GM10248 (cell line): ENCODE measurements at regions not wholly inside any gene's neighbourhood (a gene's known extent, or its start where the extent isn't known, plus 50 kb on each side); places are given as distances from the start of the nearest gene placed in this dataset.

Source experiments
- CTCF ChIA-PET: fragments of 300-600 bp; sonication (Branson Sonifier 250); formaldehyde crosslinking; extraction: SDS; loops from one replicate; lab custom pipeline; 2021; ENCODE audit warnings: antibody characterized with exemption; lab: Yijun Ruan, JAX
- POLR2A ChIA-PET: fragments of 350-650 bp; sonication (Branson Sonifier 250); formaldehyde crosslinking; extraction: SDS; loops from one replicate; lab custom pipeline; 2020; ENCODE audit warnings: antibody characterized with exemption; lab: Yijun Ruan, JAX
- DNase-seq: peaks from one replicate; pipeline ENCODE4 v3.0.0; 2012; ENCODE audit errors: extremely low spot score
- CTCF ChIP-seq: IDR thresholded peaks from 2 replicates; pipeline ENCODE4 v1.5.1; 2012; ENCODE audit warnings: mild to moderate bottlenecking, low read depth; ENCODE audit errors: extremely low read depth, missing control alignments, control extremely low read depth

GRCh38 chr2:59588286-59588685, 965.2 kb downstream of the BCL11A start:
- CTCF ChIA-PET = no interaction called here
- no peak for TF ChIP-seq CTCF
- POLR2A ChIA-PET = no interaction called here
- no peak for DNase-seq

- ChIA-PET POLR2A (no interaction called here), CTCF (interaction anchor here (1.4 kb wide), 1 partner anchor 12 kb away, joined by 3 read pairs; no protein-coding TSS in a partner anchor)
- DNase-seq = no peak
- no peak for TF ChIP-seq CTCF
Observed at GRCh38 chr2:59586176-59586575, 967.3 kb downstream of the BCL11A start.

GRCh38 chr2:59585655-59586054, 967.8 kb downstream of the BCL11A start:
- DNase-seq = no peak
- TF ChIP-seq CTCF = no peak
- CTCF ChIA-PET = interaction anchor here (1.4 to 1.6 kb wide), 2 partner anchors 11 to 560 kb away, joined by 3 to 5 read pairs; no protein-coding TSS in a partner anchor
- POLR2A ChIA-PET = no interaction called here

GRCh38 chr2:59584958-59585357, 968.5 kb downstream of the BCL11A start:
- no peak for DNase-seq
- POLR2A ChIA-PET = no interaction called here
- TF ChIP-seq CTCF = no peak
- CTCF ChIA-PET = interaction anchor here (1.4 to 1.6 kb wide), 2 partner anchors 11 to 560 kb away, joined by 3 to 5 read pairs; no protein-coding TSS in a partner anchor

GRCh38 chr2:59583173-59583765, 970.2 kb downstream of the BCL11A start:
- CTCF ChIA-PET = no interaction called here
- TF ChIP-seq CTCF = no peak
- POLR2A ChIA-PET = interaction anchor here (0.6 kb wide), 1 partner anchor 416 kb away, joined by 7 read pairs; no protein-coding TSS in a partner anchor
- no peak for DNase-seq

- TF ChIP-seq CTCF = no peak
- CTCF ChIA-PET = no interaction called here
- no peak for DNase-seq
- POLR2A ChIA-PET = no interaction called here
Observed at GRCh38 chr2:59578349-59578748, 975.1 kb downstream of the BCL11A start.
